Panc1 (cell line): ENCODE measurements at regions not wholly inside any gene's neighbourhood (a gene's known extent, or its start where the extent isn't known, plus 50 kb on each side); places are given as distances from the start of the nearest gene placed in this dataset.
"Not testable (repeated sequence)": the region's sequence is repeated elsewhere in the genome, so short reads cannot be mapped to it uniquely, and the experiment has no call there.

Experiments
- ATAC-seq: fragments of 200-7000 bp; cut with Tn5 transposase; 2 replicates; pipeline ENCODE4 v1.9.1; 2020; ENCODE audit warnings: mild to moderate bottlenecking, moderate library complexity
- BruUV-seq: library from RNA; stranded (reverse); fragments of 400-500 nt; replicated peaks from 2 replicates; lab custom pipeline; 2021; lab: Mats Ljungman, UMichigan
- CTCF ChIA-PET: fragments of 300-600 bp; sonication (Branson Sonifier 250); formaldehyde crosslinking; loops from one replicate; lab custom pipeline; 2022; ENCODE audit warnings: antibody characterized with exemption; lab: Charles Lee
- POLR2A ChIA-PET: fragments of 300-600 bp; sonication (Branson Sonifier 250); formaldehyde crosslinking; loops from one replicate; lab custom pipeline; 2022; ENCODE audit warnings: antibody characterized with exemption; lab: Charles Lee
- DNase-seq: peaks from one replicate; pipeline ENCODE4 v3.0.0-alpha.2; 2010; ENCODE audit warnings: low read depth, low spot score
- H3K27ac ChIP-seq: 2 replicates; pipeline ENCODE4 v1.5.1; 2011; ENCODE audit warnings: mild to moderate bottlenecking, low read length, inconsistent platforms
- H3K27me3 ChIP-seq: fragments of 200-500 bp; sonication (Bioruptor generic); 2 replicates; pipeline ENCODE4 v1.6.0; 2014; ENCODE audit warnings: low read length, inconsistent platforms; ENCODE audit not compliant: control insufficient read depth, insufficient read depth
- H3K36me3 ChIP-seq: fragments of 200-500 bp; sonication (Bioruptor generic); 2 replicates; pipeline ENCODE4 v1.5.1; 2014; ENCODE audit warnings: inconsistent platforms, mild to moderate bottlenecking, low read length, moderate library complexity; ENCODE audit not compliant: control insufficient read depth, insufficient read depth
- H3K4me1 ChIP-seq: 2 replicates; pipeline ENCODE4 v1.5.1; 2011; ENCODE audit warnings: inconsistent platforms, mild to moderate bottlenecking, low read length, moderate library complexity; ENCODE audit not compliant: control insufficient read depth, insufficient read depth
- H3K4me3 ChIP-seq, 2 experiments: 2 replicates each; pipeline ENCODE4 v1.5.1; 2011 to 2012; ENCODE audit warnings: low read depth in 2 of 2, low read length in 2 of 2, mild to moderate bottlenecking in 2 of 2, inconsistent platforms in 1 of 2, moderate library complexity in 1 of 2
- H3K9me3 ChIP-seq: fragments of 200-500 bp; sonication (Bioruptor generic); 2 replicates; pipeline ENCODE4 v1.5.1; 2014; ENCODE audit warnings: low read depth, mild to moderate bottlenecking, inconsistent platforms, low read length, moderate library complexity; ENCODE audit not compliant: control insufficient read depth, insufficient read depth
- POLR2AphosphoS5 ChIP-seq: IDR thresholded peaks from 2 replicates; pipeline ENCODE4 v1.6.1; 2012; ENCODE audit warnings: mild to moderate bottlenecking, low read depth, low read length, moderate library complexity
- SIN3A ChIP-seq: IDR thresholded peaks from 2 replicates; pipeline ENCODE4 v1.6.1; 2012; ENCODE audit warnings: low read depth, mild to moderate bottlenecking, low read length, moderate library complexity, borderline replicate concordance; ENCODE audit not compliant: insufficient read depth
- TCF7L2 ChIP-seq: IDR thresholded peaks from 2 replicates; pipeline ENCODE4 v1.6.1; 2011; ENCODE audit warnings: mild to moderate bottlenecking, low read depth, low read length, inconsistent platforms
- in situ Hi-C: cut with HindIII; loops from 2 replicates; pipeline ENCODE4 v1.10.0; 2016; ENCODE audit warnings: low sequenced_read_pairs, low pct_unique_long_range_greater_than_20kb
- intact Hi-C: fragments of 100-400 bp; cut with micrococcal nuclease; formaldehyde crosslinking; loops from one replicate; pipeline ENCODE4 v1.10.0; 2022; ENCODE audit not compliant: unreplicated experiment
- TF ChIP-seq, protein P1 (sequence below): fragments of 450-650 bp; IDR thresholded peaks from 2 replicates; pipeline ENCODE4 v1.5.1; 2017; ENCODE audit warnings: mild to moderate bottlenecking
- TF ChIP-seq, protein P2 (sequence below), 2 experiments: IDR thresholded peaks; 2 replicates each; pipeline ENCODE4 v1.6.1; 2011 to 2012; ENCODE audit warnings: low read depth in 2 of 2, control low read depth in 1 of 2, low read length in 1 of 2, mild to moderate bottlenecking in 1 of 2, moderate library complexity in 1 of 2; ENCODE audit not compliant: insufficient read depth in 1 of 2

DNA sequence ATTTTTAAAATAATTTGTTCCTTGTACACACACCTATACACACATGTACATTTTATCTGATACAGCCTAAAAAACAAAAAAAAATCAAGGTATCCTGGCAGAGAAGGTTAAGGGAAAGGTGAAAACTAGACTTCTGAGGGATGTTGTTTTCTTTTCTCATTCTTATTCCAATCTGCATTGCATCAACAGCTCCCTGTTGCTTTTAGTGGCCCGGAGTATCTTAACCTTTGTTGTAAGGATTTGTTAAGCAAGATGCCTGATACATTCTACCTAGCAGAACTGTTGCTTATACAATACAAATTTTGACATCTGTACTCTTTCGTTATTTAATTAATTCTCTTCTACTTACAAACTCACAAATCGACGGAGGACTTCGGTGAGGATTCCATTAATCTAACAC is 167.4 kb downstream of the GNAI1 start:
- ATAC-seq, result no peak
- TF ChIP-seq TCF7L2, result no peak
- no peak for TF ChIP-seq SIN3A
- no peak for TF ChIP-seq POLR2AphosphoS5
- TF ChIP-seq, protein P1, sequence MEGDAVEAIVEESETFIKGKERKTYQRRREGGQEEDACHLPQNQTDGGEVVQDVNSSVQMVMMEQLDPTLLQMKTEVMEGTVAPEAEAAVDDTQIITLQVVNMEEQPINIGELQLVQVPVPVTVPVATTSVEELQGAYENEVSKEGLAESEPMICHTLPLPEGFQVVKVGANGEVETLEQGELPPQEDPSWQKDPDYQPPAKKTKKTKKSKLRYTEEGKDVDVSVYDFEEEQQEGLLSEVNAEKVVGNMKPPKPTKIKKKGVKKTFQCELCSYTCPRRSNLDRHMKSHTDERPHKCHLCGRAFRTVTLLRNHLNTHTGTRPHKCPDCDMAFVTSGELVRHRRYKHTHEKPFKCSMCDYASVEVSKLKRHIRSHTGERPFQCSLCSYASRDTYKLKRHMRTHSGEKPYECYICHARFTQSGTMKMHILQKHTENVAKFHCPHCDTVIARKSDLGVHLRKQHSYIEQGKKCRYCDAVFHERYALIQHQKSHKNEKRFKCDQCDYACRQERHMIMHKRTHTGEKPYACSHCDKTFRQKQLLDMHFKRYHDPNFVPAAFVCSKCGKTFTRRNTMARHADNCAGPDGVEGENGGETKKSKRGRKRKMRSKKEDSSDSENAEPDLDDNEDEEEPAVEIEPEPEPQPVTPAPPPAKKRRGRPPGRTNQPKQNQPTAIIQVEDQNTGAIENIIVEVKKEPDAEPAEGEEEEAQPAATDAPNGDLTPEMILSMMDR, result no peak
- H3K36me3 ChIP-seq, result no peaks in the 10 kb centered on the region
- intact Hi-C loops, result no loop called here
- no peaks in the 10 kb centered on the region for H3K9me3 ChIP-seq
- no TSS peak for BruUV-seq
- ChIA-PET POLR2A (no interaction called here), CTCF (no interaction called here)
- no peak for DNase-seq
- no peak overlapping the region for H3K27ac ChIP-seq
- peaks cover 2% of the 10 kb centered on the region for H3K27me3 ChIP-seq
- no peaks in the 10 kb centered on the region for H3K4me1 ChIP-seq
- no peak overlapping the region for H3K4me3 ChIP-seq
- in situ Hi-C loops, result no loop called here

DNA sequence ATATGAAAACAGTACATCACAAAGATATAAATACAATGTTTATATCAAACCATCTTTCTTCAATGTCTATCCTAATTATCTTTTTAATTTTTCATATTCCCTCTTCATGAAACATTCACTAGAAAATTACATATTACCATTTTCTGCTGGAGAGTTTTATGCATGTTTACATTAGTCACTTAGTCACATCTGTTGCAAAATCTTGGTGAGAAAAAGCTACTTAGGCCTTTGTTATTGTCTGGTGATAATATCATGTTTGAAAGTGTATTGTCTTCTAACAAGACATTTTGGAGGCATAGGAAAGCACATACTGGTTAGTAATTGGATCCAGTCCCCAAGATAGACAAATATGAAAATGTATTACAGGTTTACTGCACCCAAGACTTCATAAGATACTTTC is 163.6 kb downstream of the GNAI1 start:
- Histone ChIP-seq H3K4me1 (no peaks in the 10 kb centered on the region), H3K9me3 (no peaks in the 10 kb centered on the region), H3K4me3 (no peak overlapping the region), H3K27me3 (peaks cover 2% of the 10 kb centered on the region), H3K27ac (no peak overlapping the region), H3K36me3 (no peaks in the 10 kb centered on the region)
- BruUV-seq, result no TSS peak
- in situ Hi-C loops (no loop called here), intact Hi-C loops (no loop called here)
- no peak for DNase-seq
- POLR2A ChIA-PET, result interaction anchor here (0.6 kb wide), 1 partner anchor 14 kb away, joined by 6 read pairs; no protein-coding TSS in a partner anchor
- no peak for ATAC-seq
- CTCF ChIA-PET, result no interaction called here
- TF ChIP-seq SIN3A, result no peak
- no peak for TF ChIP-seq POLR2AphosphoS5

DNA sequence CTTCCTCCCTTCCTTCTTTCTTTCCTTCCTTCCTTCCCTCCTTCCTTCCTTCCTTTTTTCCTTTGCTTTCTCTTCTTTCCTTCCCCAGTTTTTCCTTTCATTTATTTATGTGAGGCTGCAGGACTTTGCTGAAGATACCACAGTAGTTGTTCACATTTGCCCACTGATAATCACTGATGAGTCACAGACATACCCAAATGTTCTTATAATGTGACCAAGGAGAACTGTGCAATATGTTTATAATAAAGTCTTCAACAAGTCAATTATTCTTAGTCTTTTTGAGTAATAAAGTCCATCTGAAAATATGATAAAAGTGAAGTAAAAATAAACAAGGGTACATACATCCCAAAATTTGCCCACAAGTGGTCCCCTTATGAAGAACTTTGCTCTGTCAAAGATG is 159.7 kb downstream of the GNAI1 start:
- in situ Hi-C loops, result no loop called here
- Histone ChIP-seq H3K36me3 (no peaks in the 10 kb centered on the region), H3K4me1 (no peaks in the 10 kb centered on the region), H3K27me3 (no peaks in the 10 kb centered on the region), H3K4me3 (no peak overlapping the region), H3K9me3 (no peaks in the 10 kb centered on the region), H3K27ac (no peak overlapping the region)
- intact Hi-C loops, result no loop called here
- ATAC-seq, result no peak
- no TSS peak for BruUV-seq
- ChIA-PET POLR2A (no interaction called here), CTCF (no interaction called here)
- no peak for DNase-seq
- TF ChIP-seq, protein P2, sequence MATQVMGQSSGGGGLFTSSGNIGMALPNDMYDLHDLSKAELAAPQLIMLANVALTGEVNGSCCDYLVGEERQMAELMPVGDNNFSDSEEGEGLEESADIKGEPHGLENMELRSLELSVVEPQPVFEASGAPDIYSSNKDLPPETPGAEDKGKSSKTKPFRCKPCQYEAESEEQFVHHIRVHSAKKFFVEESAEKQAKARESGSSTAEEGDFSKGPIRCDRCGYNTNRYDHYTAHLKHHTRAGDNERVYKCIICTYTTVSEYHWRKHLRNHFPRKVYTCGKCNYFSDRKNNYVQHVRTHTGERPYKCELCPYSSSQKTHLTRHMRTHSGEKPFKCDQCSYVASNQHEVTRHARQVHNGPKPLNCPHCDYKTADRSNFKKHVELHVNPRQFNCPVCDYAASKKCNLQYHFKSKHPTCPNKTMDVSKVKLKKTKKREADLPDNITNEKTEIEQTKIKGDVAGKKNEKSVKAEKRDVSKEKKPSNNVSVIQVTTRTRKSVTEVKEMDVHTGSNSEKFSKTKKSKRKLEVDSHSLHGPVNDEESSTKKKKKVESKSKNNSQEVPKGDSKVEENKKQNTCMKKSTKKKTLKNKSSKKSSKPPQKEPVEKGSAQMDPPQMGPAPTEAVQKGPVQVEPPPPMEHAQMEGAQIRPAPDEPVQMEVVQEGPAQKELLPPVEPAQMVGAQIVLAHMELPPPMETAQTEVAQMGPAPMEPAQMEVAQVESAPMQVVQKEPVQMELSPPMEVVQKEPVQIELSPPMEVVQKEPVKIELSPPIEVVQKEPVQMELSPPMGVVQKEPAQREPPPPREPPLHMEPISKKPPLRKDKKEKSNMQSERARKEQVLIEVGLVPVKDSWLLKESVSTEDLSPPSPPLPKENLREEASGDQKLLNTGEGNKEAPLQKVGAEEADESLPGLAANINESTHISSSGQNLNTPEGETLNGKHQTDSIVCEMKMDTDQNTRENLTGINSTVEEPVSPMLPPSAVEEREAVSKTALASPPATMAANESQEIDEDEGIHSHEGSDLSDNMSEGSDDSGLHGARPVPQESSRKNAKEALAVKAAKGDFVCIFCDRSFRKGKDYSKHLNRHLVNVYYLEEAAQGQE (IDR thresholded peaks at IDR 0.05; ENCODE audit: insufficient read depth in 1 of 2, low read depth in 2 of 2, low read length in 1 of 2), result no peak
- TF ChIP-seq TCF7L2 (no peak), SIN3A (no peak), POLR2AphosphoS5 (no peak)
- TF ChIP-seq, protein P1, result no peak

DNA sequence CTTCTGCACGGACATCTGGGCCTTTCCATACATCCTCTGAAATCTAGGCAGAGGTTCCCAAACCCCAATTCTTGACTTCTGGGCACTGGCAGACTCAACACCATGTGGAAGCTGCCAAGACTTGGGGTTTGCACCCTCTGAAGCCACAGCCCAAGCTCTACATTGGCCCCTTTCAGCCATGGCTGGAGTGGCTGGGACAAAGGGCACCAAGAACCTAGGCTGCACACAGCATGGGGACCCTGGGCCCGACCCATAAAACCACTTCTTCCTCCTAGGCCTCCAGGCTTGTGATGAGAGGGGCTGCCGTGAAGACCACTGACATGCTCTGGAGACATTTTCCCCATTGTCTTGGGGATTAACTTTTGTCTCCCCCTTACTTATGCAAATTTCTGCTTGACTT is 158.0 kb downstream of the GNAI1 start:
- ATAC-seq, intact Hi-C loops, H3K27ac ChIP-seq, H3K36me3 ChIP-seq, in situ Hi-C loops, H3K4me1 ChIP-seq, DNase-seq, H3K9me3 ChIP-seq, POLR2A ChIA-PET, H3K4me3 ChIP-seq, BruUV-seq, CTCF ChIA-PET, H3K27me3 ChIP-seq: not testable (repeated sequence)
